NCI-H1436 treated with DMSO at 0.1 percent for 48 hours (cell line): ENCODE measurements at regions not wholly inside any gene's neighbourhood (a gene's known extent, or its start where the extent isn't known, plus 50 kb on each side); places are given as distances from the start of the nearest gene placed in this dataset.

ENCODE experiments used
- DNase-seq: peaks from one replicate; lab custom pipeline; 2025; lab: John Stamatoyannopoulos, UW

DNA sequence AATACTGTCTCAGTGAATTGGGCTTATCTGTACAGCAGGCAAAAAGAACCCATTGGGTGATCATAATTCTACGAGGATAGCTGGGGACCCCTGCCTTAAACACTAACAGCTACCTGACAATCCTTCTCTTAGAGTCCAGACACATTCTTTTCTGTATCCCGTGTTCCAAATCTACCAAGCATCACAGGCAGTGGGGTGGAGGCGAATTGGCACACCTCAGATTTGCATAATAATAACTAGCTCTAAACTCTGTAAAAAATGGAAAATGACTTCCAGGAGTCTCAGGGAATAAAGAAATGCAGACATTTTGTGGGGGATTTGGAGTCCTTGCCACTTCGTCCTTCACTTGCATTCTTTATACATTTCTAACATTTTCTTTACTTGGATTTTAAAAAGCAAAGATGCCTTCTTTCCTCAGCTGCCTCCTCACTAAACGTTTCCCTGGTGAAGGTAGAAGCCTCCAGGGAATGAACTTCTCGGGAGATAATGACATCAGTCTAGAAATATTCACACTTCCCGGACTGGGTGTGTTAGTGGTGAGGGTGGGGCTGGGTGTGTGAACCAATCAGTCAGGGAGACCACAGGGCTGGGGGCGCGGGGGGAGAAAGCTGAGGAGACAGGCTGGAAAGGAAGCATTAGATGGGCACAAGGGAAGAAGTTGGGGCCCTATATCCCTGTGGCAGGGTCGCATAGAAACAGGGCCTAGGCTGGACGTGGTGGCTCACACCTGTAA, 59.1 kb upstream of the BOD1L2 start:
- no peak for DNase-seq

- DNase-seq = peak; percentile 85
Measured at GRCh38 chr18:57088883-57089282, 58.0 kb upstream of the BOD1L2 start.

GRCh38 chr18:57089702-57090101, 57.2 kb upstream of the BOD1L2 start:
- DNase-seq = no peak

DNA sequence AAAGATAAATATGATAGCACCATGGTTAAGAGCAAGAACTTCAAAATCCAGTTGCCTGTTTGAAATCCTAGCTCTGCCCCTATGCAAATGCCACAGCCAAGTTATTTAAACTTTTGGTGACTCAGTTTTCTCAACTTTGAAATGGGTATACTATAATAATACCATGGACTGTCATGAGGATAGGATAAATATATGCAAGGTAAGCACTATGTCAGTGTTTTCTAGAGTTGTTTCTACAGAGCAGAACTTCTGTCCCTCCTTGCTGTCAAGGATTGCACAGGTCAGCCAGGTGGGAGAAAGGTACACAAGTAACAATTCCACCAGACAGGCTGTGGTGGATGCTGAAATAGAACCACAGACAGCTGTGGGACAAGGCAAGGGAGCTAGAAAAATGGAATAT, 55.7 kb upstream of the BOD1L2 start:
- DNase-seq = no peak

DNA sequence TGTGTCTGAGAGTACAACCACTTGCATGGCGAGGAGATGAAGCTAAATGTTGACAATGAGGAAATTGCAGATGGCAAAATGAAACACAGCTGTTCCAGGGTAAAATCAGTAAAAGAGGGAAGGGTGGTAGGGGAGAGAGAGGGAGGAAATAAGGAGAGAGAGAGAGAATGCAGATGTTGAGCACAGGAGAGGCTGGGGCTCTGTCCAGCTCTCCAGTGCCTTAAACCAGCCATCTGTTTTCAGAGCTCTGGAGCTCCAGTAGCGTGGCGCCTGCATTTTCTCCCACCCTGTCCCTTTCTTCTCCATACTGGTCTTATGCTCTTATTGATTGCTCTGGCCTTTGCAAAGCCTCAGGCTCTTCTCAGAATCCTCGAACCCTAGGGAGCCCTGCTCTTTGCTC, 52.7 kb upstream of the BOD1L2 start:
- DNase-seq = no peak

DNA sequence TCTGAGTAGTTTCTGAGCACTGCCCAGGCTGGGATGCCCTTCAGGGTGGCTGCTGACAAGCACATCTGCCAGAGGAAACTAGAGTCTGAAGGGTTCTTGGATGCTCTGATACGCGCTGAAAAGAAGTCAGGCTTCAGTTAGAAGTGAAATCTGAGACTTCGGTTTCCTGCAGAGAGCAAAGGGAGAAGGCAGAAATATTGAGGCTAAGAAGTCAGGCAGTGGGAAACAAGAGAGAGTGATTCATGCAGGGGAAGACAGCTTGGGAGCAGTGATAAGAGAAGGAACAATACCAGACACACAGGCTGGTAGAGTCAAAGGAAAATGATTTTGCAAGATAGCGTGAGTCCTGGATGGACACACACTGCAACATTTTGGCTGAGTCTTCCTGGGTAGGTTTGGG, 51.0 kb upstream of the BOD1L2 start:
- DNase-seq = no peak
